Psoas muscle (tissue), 7 donors: ENCODE measurements at regions not wholly inside any gene's neighbourhood (a gene's known extent, or its start where the extent isn't known, plus 50 kb on each side); places are given as distances from the start of the nearest gene placed in this dataset.
A peak's percentile ranks its signal among the peaks of the same experiment; 100 is the strongest.

Experiments used
- ATAC-seq, 4 donors: fragments of 200-7000 bp; cut with Tn5 transposase; one replicate each; pipeline ENCODE4 v1.9.1; 2020; ENCODE audit warnings: moderate library complexity in 3 of 4, mild to moderate bottlenecking in 2 of 4
- DNase-seq, 2 donors: peaks; one replicate each; pipeline ENCODE4 v3.0.0-alpha.2; 2020
- H3K27ac ChIP-seq: fragments of 200-600 bp; one replicate; pipeline ENCODE4 v1.8.0; 2022
- H3K27me3 ChIP-seq, 3 donors: fragments of 200-600 bp in 1 of 3; one replicate each; pipeline versions ENCODE4 v1.6.1 to v1.8.0; 2013 to 2022; ENCODE audit warnings: low read length in 2 of 3, mild to moderate bottlenecking in 2 of 3, moderate library complexity in 1 of 3; ENCODE audit not compliant: insufficient read depth in 3 of 3
- H3K36me3 ChIP-seq, 2 donors: fragments of 200-600 bp in 1 of 2; one replicate each; pipeline versions ENCODE4 v1.6.1 to v1.8.0; 2013 to 2022; ENCODE audit warnings: low read depth in 1 of 2, mild to moderate bottlenecking in 1 of 2, moderate library complexity in 1 of 2; ENCODE audit not compliant: insufficient read depth in 1 of 2
- H3K4me1 ChIP-seq: fragments of 200-600 bp; one replicate; pipeline ENCODE4 v1.8.0; 2022
- H3K4me3 ChIP-seq: fragments of 200-600 bp; one replicate; pipeline ENCODE4 v1.8.0; 2022; ENCODE audit warnings: mild to moderate bottlenecking
- H3K9me3 ChIP-seq: fragments of 200-600 bp; one replicate; pipeline ENCODE4 v1.8.0; 2022
- CTCF ChIP-seq: fragments of 200-600 bp; IDR thresholded peaks from one replicate; pipeline ENCODE4 v1.8.0; 2022; ENCODE audit warnings: antibody characterized with exemption
- WGBS, 3 donors: extraction: QIAGEN DNeasy Blood & Tissue Kit; methylation state at CpG; one replicate each; pipeline versions ENCODE4 v1.1.6 to v1.1.7; 2013; 5-methylcytosine and 5-hydroxymethylcytosine counted together
- intact Hi-C, 2 donors: fragments of 100-400 bp; cut with DNase I; formaldehyde crosslinking; loops; one replicate each; pipeline versions ENCODE4 v1.11.0 to v1.14.2; 2022
- donor health status: healthy with polysubstance abuse.
- donor health status: DM: no; HTN: no; CAD: no; lungs with moderate emphysema.
- donor health status: Bipolar disorder and iron deficiency.
- donor health status: healthy.
- donor health status: DM: yes; HTN: yes; CAD: no.
- donor health status: DM: no; HTN: no; CAD: no.
- donor health status: DM: yes; HTN: yes; CAD: no.

- H3K4me3 ChIP-seq, result no peak overlapping the region
- no peak for TF ChIP-seq CTCF
- intact Hi-C loops, result no loop called here
- DNase-seq (peak in 1 of 2 donors; percentile 46), ATAC-seq (no peak)
- H3K36me3 ChIP-seq, result no peaks in the 10 kb centered on the region
- H3K9me3 ChIP-seq, result no peaks in the 10 kb centered on the region
- H3K27me3 ChIP-seq, result no peaks in the 10 kb centered on the region
- H3K4me1 ChIP-seq, result peaks cover 14% of the 10 kb centered on the region
- WGBS, 3 donors, result 24 to 37% (median 30%) methylated on average over 8 of the region's 8 CpGs
- H3K27ac ChIP-seq, result no peak overlapping the region
Observed at GRCh38 chr6:169142538-169142844, 111.2 kb downstream of the THBS2 start.

- DNase-seq (peak; percentile 77 to 87), ATAC-seq (peak; percentile 79 to 89 (median 83))
- Histone ChIP-seq H3K27ac (peak overlapping the region; percentile 44), H3K4me1 (peaks cover 14% of the 10 kb centered on the region), H3K9me3 (no peaks in the 10 kb centered on the region), H3K36me3 (no peaks in the 10 kb centered on the region), H3K4me3 (no peak overlapping the region), H3K27me3 (no peaks in the 10 kb centered on the region)
- intact Hi-C loops, result no loop called here
- TF ChIP-seq CTCF, result no peak
- 12 to 26% (median 13%) methylated on average over 18 of the region's 18 CpGs for WGBS, 3 donors
Observed at GRCh38 chr6:169141671-169142537, 111.7 kb downstream of the THBS2 start.

GRCh38 chr6:169140986-169141495 lies 112.6 kb downstream of the THBS2 start:
- no peak overlapping the region for H3K27ac ChIP-seq
- H3K36me3 ChIP-seq, result no peaks in the 10 kb centered on the region
- TF ChIP-seq CTCF, result no peak
- H3K4me1 ChIP-seq, result peaks cover 14% of the 10 kb centered on the region
- WGBS, 3 donors, result 31 to 43% (median 33%) methylated on average over 11 of the region's 11 CpGs
- ATAC-seq (peak in 2 of 4 donors; percentile 35 to 43), DNase-seq (peak in 1 of 2 donors; percentile 46)
- H3K9me3 ChIP-seq, result no peaks in the 10 kb centered on the region
- no peak overlapping the region for H3K4me3 ChIP-seq
- no peaks in the 10 kb centered on the region for H3K27me3 ChIP-seq
- intact Hi-C loops, result no loop called here

- TF ChIP-seq CTCF, result no peak
- Histone ChIP-seq H3K9me3 (no peaks in the 10 kb centered on the region), H3K27ac (no peak overlapping the region), H3K27me3 (no peaks in the 10 kb centered on the region), H3K4me1 (peaks cover 14% of the 10 kb centered on the region), H3K4me3 (no peak overlapping the region), H3K36me3 (no peaks in the 10 kb centered on the region)
- intact Hi-C loops, result no loop called here
- 94 to 97% (median 95%) methylated on average over 44 to 50 of the region's 50 CpGs for WGBS, 3 donors
- ATAC-seq, result no peak
- DNase-seq, result peak in 1 of 2 donors; percentile 46
Observed at GRCh38 chr6:169139179-169139971, 114.3 kb downstream of the THBS2 start.
